ENCODE measurements at regions not wholly inside any gene's neighbourhood (a gene's known extent, or its start where the extent isn't known, plus 50 kb on each side); places are given as distances from the start of the nearest gene placed in this dataset.

GRCh38 chr13:50626101-50626547 is 217.4 kb downstream of the DLEU7 start:
- TF ChIP-seq CTCF (IDR thresholded peaks at IDR 0.05; ENCODE audit: borderline replicate concordance, extremely low read depth, low read length, poor library complexity, severe bottlenecking) = no peak
- TF ChIP-seq EZH2 (IDR thresholded peaks at IDR 0.05; ENCODE audit: borderline replicate concordance, low read depth, low read length, severe bottlenecking) = no peak
